ENCODE measurements at regions not wholly inside any gene's neighbourhood (a gene's known extent, or its start where the extent isn't known, plus 50 kb on each side); places are given as distances from the start of the nearest gene placed in this dataset.

DNA sequence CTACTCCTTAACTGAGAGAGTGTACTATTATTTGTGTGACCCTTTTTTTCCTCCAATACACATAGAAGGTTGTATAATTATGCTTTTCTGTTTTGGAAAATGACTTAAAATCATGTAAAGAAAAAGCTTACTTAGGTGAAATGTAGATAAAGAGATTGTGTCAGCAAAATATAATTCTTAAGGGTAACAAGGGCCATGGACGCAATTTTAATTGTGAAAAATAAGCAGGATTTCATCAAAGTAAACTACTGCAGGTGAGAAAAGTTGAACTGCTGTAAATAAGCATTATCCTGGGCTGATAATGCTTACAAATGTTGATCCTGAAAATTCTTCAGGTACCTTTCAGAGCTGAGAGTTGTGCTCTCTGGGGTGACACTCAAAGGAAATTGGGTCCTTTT, 141.5 kb downstream of the RPIA start:
- DNase-seq = no peak

DNA sequence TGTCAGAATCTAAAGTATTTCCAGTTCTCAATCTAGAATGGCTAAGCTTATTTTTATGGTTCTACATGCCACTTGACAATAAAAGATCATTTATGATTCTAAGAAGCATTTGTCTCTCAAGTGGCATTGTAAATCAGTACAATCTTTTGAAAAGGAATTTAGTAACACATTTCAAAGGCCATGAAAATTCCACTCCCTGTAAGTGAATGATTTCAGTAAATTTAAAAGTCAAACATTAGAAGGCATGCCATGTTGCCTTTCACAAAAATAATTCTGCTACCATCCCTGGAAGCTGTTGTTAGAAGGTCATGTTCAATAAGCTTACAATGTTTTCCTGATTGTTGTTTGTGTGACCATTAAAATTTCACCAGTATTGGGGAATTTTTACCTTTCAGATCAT, 142.9 kb downstream of the RPIA start:
- DNase-seq = no peak

DNA sequence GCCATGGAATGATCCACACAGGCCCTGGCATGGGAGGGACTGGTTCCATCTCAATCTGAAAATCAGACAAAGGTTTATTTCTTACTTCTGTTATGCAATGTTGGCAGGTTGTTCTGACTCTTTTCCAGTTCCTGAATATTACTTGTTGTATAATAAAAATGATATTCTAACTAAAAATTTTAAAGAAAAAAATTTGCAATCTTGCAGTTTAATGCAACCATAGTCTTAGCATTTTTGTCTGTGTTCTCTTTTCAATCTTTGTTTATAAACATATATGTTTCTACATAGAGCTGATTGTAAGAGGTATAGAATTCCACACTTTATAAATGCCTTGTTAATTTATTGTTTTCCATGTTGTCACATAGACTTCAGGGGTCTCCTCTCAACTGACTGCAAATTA, 143.4 kb downstream of the RPIA start:
- no peak for DNase-seq

- no peak for DNase-seq
Measured at GRCh38 chr2:88835726-88836125, 144.3 kb downstream of the RPIA start.

DNA sequence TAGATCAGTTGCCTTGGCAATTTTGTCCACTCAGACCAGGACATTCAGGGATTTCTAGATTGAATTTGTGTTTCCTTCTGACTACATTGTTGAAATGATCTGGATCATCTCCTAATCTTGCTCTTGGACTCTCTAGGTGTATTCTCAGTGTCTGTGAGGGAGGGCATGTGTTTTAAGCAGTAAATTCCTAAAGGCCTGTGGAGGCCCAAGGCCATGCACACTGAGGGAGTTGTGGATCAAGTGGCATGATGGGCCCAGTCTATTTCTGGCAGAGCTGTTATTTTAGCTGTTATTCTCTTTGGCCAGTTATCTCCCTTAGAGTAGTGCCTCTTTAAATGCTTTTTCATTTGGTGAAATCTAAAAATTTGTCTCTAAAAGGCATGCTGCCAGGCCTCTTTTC, 144.9 kb downstream of the RPIA start:
- DNase-seq = no peak

DNA sequence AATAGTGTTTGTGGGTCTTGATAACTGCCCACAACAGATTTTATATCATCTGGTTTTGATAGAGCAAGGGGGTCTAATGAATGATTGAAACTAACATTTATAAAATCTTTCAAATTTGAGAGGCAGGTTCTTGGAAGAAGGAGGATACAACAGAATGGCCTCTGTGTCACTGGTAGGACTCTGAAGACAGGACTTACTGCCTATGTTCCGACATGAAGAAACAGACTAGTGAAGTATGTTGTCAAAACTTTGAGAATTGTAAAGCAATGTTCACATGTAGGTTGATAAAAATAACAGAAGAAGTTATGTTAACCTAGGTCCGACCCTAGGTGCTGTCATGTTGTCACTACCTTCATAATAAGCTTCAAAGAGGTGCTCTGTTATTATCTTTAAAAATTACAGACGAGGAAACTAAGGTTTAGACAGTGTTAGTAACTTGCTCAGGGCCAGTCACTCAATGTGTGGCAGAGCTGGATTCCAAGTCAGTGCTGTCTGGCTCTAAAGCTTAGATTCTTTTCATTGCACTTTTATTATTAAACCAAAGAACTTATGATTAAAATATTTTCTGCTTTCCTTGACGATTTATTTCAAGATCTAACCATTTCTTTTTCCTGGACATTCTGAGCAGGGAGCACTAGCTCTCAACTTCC, 146.2 kb downstream of the RPIA start:
- DNase-seq = no peak

- DNase-seq = peak in 1 of 3 donors; percentile 7
Measured at GRCh38 chr2:88838165-88838635, 146.7 kb downstream of the RPIA start.

GRCh38 chr2:88841224-88841929, 149.9 kb downstream of the RPIA start:
- DNase-seq = no peak

GRCh38 chr2:88842656-88843460, 151.4 kb downstream of the RPIA start:
- DNase-seq = no peak

- no peak for DNase-seq
Measured at GRCh38 chr2:88843651-88844050, 152.2 kb downstream of the RPIA start.

GRCh38 chr2:88844960-88845359, 153.5 kb downstream of the RPIA start:
- DNase-seq = no peak

DNA sequence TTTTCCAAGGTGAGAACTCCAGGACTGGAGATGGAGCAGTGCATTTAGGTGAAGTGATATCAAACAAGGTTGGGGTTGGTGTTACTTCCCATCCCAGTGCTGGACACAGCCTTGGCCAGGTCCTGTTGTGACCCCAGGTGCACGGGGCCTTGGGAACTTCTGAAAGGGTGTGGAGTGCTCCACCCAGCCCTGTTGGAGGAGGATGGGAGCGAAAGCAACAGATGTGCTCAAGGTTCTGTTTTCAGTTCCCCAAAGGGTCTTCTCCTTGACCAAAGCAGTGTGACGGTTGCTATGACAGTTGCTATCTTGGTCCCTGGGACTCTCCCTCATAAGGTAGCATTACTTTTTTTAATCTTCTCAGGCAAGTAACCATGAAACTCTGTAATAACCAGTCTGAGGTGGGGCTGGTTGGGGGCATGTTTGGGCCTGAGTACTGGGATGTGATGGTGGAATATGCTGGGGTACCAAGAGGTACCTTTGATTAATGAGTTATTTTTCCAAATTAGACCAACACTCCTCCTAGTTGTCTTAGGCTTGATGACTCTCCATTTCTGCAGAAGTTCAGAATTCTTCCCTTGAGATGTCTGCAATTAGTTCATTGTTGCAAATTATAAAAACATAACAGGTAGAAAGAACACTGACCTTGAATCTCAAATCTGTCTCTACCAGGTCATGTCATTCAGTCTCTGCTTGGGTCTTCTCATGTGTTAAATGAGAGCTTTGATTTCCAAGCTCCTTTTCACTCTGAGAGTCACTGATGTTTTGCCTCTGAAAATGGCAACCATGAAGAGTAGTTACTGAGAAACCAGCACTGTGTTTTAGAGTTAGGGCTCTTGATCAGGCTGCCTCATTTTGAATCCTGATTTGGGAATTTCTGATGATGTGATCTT, 154.5 kb downstream of the RPIA start:
- no peak for DNase-seq

GRCh38 chr2:88852753-88853402, 161.4 kb downstream of the RPIA start:
- DNase-seq = peak in 1 of 3 donors; percentile 24

GRCh38 chr2:88853403-88853790, 161.9 kb downstream of the RPIA start:
- DNase-seq = no peak

GRCh38 chr2:88854528-88854927, 163.1 kb downstream of the RPIA start:
- no peak for DNase-seq

- DNase-seq = no peak
Measured at GRCh38 chr2:88855620-88856408, 164.3 kb downstream of the RPIA start.

DNA sequence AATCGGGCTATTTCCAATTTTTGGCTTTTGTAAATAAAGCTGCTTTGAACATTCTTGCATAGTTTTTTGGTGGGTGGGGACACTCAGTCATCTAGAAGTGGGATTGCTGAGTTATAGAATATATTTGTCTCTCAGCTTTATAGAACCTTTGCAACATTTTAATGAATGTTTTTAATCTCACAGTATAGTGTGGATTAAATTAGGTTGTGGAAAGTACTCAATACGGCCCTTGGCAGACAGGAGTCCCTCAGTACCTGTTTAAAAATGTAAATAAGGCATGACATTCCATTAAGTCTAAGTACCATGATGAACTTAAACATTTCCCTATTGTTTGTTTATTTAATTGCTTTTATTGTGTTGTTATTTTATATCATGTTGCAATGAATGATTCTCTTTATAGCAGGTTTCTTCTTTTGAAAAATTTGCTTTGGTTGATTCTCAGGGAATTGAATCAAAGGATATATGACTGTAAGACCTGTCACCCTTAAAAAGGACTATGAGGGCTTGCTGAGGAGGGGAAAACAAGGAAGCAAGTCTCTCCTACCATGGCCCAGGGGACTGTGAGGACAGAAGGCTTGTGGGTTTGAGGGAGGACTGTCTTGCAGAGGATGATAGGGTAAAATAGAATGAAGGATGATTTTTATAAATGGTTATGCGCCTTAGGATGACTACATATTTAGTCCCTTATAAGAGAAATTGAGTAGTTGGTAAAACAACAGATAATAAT, 165.1 kb downstream of the RPIA start:
- no peak for DNase-seq

- DNase-seq = no peak
Measured at GRCh38 chr2:88857274-88857741, 165.8 kb downstream of the RPIA start.

- peak; percentile 16 to 59 (median 32) for DNase-seq
Measured at GRCh38 chr2:88857951-88858411, 166.5 kb downstream of the RPIA start.
